Natural killer cell treated with Interleukin-12 subunit alpha and Interleukin-12 subunit beta and Interleukin-15 and Interleukin-18, amount 100 ng/mL, for 72 hours (primary cell): ENCODE measurements at regions not wholly inside any gene's neighbourhood (a gene's known extent, or its start where the extent isn't known, plus 50 kb on each side); places are given as distances from the start of the nearest gene placed in this dataset.
"Not testable (repeated sequence)": the region's sequence is repeated elsewhere in the genome, so short reads cannot be mapped to it uniquely, and the experiment has no call there.

Experiments
- ATAC-seq, 2 donors: fragments of 150-1000 bp; cut with Tn5 transposase in 1 of 2; sonication (Bioruptor Pico), chemical (Tn5 transposase) in 1 of 2; 2 replicates each; pipeline ENCODE4 v1.10.0; 2021
- DNase-seq: peaks from one replicate; pipeline ENCODE4 v3.0.0; 2022; ENCODE audit warnings: low spot score
- H3K27ac Mint-ChIP-seq, 2 donors: 1 replicate in 1 of 2; 2 replicates in 1 of 2; pipeline ENCODE4 v1.8.0; 2022; ENCODE audit warnings: mixed read lengths in 2 of 2, mild to moderate bottlenecking in 1 of 2, moderate library complexity in 1 of 2
- H3K27me3 Mint-ChIP-seq, 2 donors: 1 replicate in 1 of 2; 2 replicates in 1 of 2; pipeline ENCODE4 v1.8.0; 2022; ENCODE audit warnings: mixed read lengths in 2 of 2
- H3K36me3 Mint-ChIP-seq: one replicate; pipeline ENCODE4 v1.8.0; 2022; ENCODE audit warnings: mixed read lengths
- H3K4me1 Mint-ChIP-seq, 2 donors: 1 replicate in 1 of 2; 2 replicates in 1 of 2; pipeline ENCODE4 v1.8.0; 2022; ENCODE audit warnings: low read depth in 2 of 2, mixed read lengths in 2 of 2, mild to moderate bottlenecking in 1 of 2
- H3K4me3 Mint-ChIP-seq: one replicate; pipeline ENCODE4 v1.8.0; 2022; ENCODE audit warnings: mixed read lengths
- H3K9me3 Mint-ChIP-seq: 2 replicates; pipeline ENCODE4 v1.8.0; 2022; ENCODE audit warnings: mixed read lengths

DNA sequence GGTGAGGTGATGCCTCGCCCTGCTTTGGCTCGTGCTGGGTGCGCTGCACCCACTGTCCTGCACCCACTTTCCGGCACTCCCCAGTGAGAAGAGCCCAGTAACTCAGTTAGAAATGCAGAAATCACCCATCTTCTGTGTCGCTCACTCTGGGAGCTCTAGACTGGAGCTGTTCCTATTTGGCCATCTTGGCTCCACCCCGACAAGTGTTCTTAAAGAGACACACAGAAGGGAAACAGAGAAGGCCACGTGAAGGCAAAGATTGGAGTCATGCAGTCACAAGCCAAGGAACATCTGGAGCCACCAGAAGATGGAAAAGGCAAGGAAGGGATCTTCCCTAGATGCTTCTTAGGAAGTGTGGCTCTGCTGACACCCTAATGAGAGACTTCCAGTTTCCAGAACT lies 170.6 kb upstream of the C1GALT1 start:
- H3K36me3 Mint-ChIP-seq, H3K27ac Mint-ChIP-seq, ATAC-seq, H3K4me1 Mint-ChIP-seq, H3K9me3 Mint-ChIP-seq, H3K4me3 Mint-ChIP-seq, DNase-seq: not testable (repeated sequence)
- H3K27me3 Mint-ChIP-seq: peaks cover 26 to 31% of the 10 kb centered on the region in 2 donors

DNA sequence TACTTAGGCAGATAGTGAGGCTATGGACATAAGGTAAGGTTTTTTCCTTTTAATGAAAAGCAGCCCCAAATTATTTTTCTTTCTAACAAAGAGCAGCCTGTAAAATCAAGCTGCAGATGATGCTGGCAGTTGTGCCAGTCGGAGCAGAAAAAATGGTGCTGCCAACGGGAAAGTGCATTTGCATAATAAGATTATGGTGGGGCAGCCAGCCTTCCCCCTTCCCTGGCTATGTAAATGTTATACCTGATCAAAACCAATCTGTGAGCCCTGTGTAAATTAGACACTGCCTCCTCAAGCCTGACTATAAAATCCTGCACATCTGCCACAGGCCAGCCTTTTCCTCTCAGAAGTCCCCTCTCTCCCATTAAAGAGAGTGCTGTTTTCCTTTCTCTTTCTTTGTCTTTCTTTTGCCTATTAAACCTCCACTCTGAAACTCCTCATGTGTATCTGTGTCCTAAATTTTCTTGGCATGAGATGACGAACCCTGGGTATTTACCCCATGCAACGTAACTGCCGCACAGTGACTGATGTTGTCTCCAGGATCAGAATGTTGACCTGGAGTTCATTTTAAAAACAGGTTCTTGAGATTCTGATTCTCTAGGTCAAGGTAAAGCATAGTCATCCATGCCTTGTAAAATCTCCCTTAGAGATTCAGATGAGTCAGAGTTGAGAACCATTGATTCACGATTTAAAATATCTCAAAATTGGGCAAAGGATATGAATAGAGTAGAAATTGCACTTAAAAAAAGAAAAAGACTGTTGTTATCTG lies 167.3 kb upstream of the C1GALT1 start:
- H3K4me3 Mint-ChIP-seq: no peak overlapping the region
- ATAC-seq (no peak), DNase-seq (no peak)
- peaks cover 14 to 17% of the 10 kb centered on the region in 2 donors for H3K27me3 Mint-ChIP-seq
- H3K9me3 Mint-ChIP-seq: no peaks in the 10 kb centered on the region
- H3K4me1 Mint-ChIP-seq: no peaks in the 10 kb centered on the region
- no peaks in the 10 kb centered on the region for H3K36me3 Mint-ChIP-seq
- no peak overlapping the region for H3K27ac Mint-ChIP-seq

DNA sequence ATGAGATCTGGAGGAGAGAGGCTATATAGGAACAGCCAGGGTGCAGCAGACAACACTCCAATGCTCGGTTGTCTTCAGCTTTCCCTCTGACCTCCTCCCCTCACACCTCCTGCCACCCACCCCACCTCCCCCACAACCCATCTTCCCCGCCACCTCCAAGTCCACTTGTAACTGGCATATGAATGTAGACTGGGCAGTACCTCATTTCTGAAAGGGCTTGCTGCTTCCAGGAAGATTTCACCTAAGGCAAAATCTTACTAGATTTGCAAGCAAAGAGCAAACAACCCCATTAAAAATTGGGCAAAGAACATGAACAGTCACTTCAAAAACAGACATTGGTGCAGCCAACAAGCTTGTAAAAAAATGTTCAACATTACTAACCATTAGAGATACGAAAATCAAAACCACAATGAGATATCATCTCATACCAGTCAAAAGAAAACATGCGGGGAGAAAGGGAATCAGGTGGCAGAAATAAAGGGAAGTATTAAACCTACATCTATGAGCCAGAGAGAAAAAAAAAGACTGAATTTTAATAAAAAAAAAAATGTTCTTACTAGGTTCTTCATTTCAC lies 164.6 kb upstream of the C1GALT1 start:
- ATAC-seq (no peak), DNase-seq (no peak)
- Mint-ChIP-seq H3K4me1 (no peaks in the 10 kb centered on the region), H3K9me3 (no peaks in the 10 kb centered on the region), H3K27ac (no peak overlapping the region), H3K27me3 (peaks cover 8 to 9% of the 10 kb centered on the region in 2 donors), H3K4me3 (no peak overlapping the region), H3K36me3 (no peaks in the 10 kb centered on the region)

DNA sequence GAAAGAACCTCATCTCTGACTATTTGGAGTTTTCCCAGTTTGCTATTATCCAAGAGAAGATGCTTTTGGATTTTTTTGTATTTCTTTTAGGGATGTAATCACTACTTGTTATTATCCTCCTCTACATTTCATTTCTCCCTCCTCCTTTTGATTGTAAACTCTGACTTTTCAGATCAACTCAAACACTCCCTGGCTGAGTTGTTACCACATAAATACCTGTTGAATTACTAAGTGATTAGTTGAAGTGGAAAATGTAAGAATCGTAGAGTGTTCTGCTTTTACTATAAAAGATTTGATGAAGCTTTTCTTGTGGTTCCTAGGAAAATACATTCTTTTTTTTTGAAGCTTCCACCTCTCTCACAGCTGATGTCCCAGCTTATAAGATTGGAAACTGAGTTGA lies 164.1 kb upstream of the C1GALT1 start:
- no peak overlapping the region for H3K27ac Mint-ChIP-seq
- H3K27me3 Mint-ChIP-seq: peaks cover 8 to 13% of the 10 kb centered on the region in 2 donors
- no peak overlapping the region for H3K4me3 Mint-ChIP-seq
- DNase-seq (no peak), ATAC-seq (no peak)
- no peaks in the 10 kb centered on the region for H3K36me3 Mint-ChIP-seq
- H3K4me1 Mint-ChIP-seq: no peaks in the 10 kb centered on the region
- H3K9me3 Mint-ChIP-seq: no peaks in the 10 kb centered on the region

DNA sequence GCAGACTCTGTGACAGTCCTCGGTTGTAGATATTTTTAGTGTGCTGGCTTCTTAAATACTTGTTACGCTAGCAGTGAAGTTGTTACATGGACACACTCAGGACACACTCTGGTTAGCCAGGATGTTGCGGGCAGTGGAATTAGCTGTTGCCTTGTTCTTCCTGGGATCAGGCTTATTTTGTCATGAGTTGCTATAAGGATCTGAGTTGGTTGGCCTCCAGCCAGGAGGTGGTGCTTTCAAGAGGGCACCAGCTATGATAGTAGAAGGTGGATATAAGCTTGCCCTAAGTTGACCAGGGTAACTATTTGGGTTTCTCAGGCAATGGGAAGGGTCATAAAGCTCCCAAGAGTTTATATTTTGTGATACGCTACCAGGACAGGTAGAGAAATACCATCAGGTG lies 150.1 kb upstream of the C1GALT1 start:
- ATAC-seq (no peak), DNase-seq (no peak)
- Mint-ChIP-seq H3K9me3 (no peaks in the 10 kb centered on the region), H3K36me3 (no peaks in the 10 kb centered on the region), H3K4me3 (no peak overlapping the region), H3K4me1 (no peaks in the 10 kb centered on the region), H3K27ac (no peak overlapping the region), H3K27me3 (peaks cover 35 to 70% of the 10 kb centered on the region in 2 donors)

DNA sequence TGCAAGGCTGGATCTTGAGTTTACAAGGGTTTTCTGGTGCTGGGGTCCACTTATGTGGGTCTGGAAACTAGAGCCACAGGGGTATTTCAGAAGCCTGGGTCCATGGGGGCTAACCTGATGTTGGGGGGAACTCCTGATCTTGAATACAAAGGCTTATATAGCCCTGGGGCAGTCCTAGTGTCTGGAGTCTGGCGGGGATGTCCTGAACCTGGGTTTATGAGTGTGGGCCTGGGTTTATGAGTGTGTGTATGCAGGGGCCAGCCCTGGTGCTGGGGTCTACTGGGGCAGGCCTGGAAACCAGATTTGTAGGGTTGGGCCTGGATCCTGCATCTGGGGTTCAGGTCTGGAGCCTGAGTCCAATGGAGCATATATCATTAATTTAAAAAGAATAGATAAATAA lies 146.5 kb upstream of the C1GALT1 start:
- peaks cover 32 to 49% of the 10 kb centered on the region in 2 donors for H3K27me3 Mint-ChIP-seq
- DNase-seq (no peak), ATAC-seq (no peak)
- no peak overlapping the region for H3K27ac Mint-ChIP-seq
- H3K4me1 Mint-ChIP-seq: no peaks in the 10 kb centered on the region
- H3K36me3 Mint-ChIP-seq: no peaks in the 10 kb centered on the region
- H3K4me3 Mint-ChIP-seq: no peak overlapping the region
- no peaks in the 10 kb centered on the region for H3K9me3 Mint-ChIP-seq

DNA sequence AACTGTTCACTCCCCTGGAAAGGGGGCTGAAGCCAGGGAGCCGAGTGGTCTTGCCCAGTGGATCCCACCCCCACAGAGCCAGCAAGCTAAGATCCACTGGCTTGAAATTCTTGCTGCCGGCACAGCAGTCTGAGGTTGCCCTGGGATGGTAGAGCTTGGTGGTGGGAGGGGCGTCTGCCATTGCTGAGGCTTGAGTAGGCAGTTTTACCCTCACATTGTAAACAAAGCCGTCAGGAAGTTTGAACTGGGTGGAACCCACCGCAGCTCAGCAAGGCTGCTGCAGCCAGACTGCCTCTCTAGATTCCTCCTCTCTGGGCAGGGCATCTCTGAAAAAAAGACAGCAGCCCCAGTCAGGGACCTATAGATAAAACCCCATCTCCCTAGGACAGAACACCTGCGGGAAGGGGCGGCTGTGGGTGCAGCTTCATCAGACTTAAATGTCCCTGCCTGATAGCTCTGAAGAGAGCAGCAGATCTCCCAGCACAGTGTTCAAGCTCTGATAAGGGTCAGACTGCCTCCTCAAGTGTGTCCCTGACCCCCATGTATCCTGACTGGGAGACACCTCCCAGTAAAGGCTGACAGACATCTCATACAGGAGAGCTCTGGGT lies 140.0 kb upstream of the C1GALT1 start:
- not testable (repeated sequence) for H3K36me3 Mint-ChIP-seq, H3K27ac Mint-ChIP-seq, H3K9me3 Mint-ChIP-seq, H3K4me3 Mint-ChIP-seq, H3K4me1 Mint-ChIP-seq, ATAC-seq, DNase-seq
- H3K27me3 Mint-ChIP-seq: peaks cover 8 to 16% of the 10 kb centered on the region in 2 donors

DNA sequence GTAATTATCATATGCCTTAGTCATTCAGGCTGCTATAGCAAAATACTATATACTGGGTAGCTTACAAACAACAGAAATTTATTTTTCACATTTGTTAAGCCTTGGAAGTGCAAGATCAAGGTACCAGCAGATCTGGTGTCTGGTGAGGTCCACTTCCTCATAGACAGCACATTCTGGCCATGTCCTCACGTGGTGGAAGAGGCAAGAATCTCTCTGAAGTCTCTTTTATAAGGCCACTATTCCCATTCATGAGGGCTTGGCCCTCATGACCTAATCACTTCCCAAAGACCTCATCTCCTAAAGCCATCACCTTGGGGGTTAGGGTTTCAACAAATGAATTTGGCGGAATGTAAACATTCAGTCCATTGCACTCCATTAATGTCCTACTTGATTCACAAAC lies 137.5 kb upstream of the C1GALT1 start:
- H3K4me1 Mint-ChIP-seq: no peaks in the 10 kb centered on the region
- no peaks in the 10 kb centered on the region for H3K9me3 Mint-ChIP-seq
- ATAC-seq (no peak), DNase-seq (no peak)
- H3K27ac Mint-ChIP-seq: no peak overlapping the region
- H3K27me3 Mint-ChIP-seq: peaks cover 0 to 13% of the 10 kb centered on the region in 2 donors
- H3K36me3 Mint-ChIP-seq: no peaks in the 10 kb centered on the region
- no peak overlapping the region for H3K4me3 Mint-ChIP-seq

DNA sequence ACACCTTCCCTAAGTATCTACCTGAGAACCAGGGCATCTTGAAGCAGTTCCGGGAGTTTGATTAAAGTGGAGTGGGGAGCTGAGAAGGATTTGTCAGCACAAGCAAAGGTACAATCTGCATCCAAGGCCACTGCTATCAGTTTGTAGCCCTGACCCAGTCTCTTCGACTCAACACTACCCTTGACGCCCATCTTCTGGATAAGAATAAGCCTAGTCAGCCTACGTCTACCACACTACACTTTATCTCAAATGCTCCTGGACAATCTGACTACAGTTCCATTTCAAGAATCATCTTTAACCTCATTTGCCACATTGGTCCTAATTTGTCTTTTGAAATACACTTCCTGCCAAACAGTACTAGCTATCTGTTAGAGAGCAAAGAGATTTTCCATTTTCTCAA lies 134.1 kb upstream of the C1GALT1 start:
- DNase-seq (no peak), ATAC-seq (no peak)
- no peak overlapping the region for H3K27ac Mint-ChIP-seq
- peaks cover 8 to 17% of the 10 kb centered on the region in 2 donors for H3K27me3 Mint-ChIP-seq
- no peaks in the 10 kb centered on the region for H3K9me3 Mint-ChIP-seq
- H3K4me1 Mint-ChIP-seq: no peaks in the 10 kb centered on the region
- H3K4me3 Mint-ChIP-seq: no peak overlapping the region
- no peaks in the 10 kb centered on the region for H3K36me3 Mint-ChIP-seq

DNA sequence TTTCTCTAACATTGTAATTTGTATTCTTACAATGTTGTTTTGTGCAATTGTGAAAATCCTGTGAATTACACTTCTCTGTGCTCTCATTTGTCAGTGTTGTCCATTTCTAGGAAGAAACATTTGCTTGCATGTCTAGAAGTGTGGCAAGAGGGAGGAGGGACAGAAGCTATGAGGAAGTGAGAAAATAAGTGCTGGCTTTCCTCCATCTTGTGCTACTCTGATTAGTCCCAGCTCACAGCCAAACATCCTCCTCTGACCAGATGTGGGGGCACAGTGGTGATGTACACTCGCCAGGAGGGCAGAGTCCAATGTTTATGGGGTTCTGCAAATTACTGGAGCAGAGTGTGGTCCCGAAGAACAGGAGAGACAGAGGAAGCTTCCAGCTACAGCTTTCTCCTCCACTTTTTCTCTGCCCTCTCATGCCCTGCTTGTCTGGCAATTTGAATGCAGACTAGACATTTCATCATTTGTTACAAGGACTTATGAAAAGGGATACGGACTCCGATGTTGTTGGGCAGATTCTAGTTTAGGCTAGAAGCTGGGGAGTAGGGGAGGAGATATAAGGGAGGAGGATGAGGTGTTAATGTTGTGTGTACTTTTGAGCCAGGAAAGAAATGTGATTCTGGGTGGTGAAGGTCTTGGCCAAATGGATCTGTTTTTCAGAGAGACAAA lies 131.0 kb upstream of the C1GALT1 start:
- Mint-ChIP-seq H3K27me3 (peaks cover 16 to 18% of the 10 kb centered on the region in 2 donors), H3K9me3 (no peaks in the 10 kb centered on the region), H3K4me1 (no peaks in the 10 kb centered on the region), H3K36me3 (no peaks in the 10 kb centered on the region), H3K4me3 (no peak overlapping the region), H3K27ac (no peak overlapping the region)
- DNase-seq (no peak), ATAC-seq (no peak)

DNA sequence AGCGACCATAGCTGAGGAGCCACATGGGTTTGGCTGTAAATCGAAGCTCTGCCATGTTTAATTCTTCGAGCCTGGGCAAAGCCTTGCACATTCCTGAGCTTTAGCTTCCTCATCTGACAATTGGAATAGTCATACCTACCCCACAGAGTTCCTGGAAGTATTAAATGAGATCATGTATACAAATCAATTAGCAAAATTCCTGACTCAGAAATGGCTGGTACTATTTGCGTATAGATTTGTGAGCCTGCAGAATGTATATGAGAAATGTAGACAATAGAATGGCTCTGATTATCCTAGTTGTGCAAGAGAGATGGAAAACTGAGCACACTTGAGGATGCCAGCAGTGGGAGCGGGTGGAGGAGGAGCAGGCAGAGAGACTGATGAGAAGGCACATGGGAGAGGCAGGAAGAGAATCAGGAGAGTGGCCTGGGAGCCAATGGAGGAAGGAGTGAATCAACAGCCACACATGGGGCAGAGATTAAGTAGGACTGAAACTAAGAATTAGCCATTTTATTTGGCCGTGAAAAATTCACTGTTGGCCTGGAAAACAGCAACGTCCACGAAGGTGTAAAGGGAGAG lies 128.0 kb upstream of the C1GALT1 start:
- no peaks in the 10 kb centered on the region for H3K9me3 Mint-ChIP-seq
- no peak overlapping the region for H3K27ac Mint-ChIP-seq
- no peak overlapping the region for H3K4me3 Mint-ChIP-seq
- DNase-seq: no peak
- H3K27me3 Mint-ChIP-seq: peaks cover 13 to 26% of the 10 kb centered on the region in 2 donors
- H3K4me1 Mint-ChIP-seq: no peaks in the 10 kb centered on the region
- no peaks in the 10 kb centered on the region for H3K36me3 Mint-ChIP-seq
- no peak for ATAC-seq

DNA sequence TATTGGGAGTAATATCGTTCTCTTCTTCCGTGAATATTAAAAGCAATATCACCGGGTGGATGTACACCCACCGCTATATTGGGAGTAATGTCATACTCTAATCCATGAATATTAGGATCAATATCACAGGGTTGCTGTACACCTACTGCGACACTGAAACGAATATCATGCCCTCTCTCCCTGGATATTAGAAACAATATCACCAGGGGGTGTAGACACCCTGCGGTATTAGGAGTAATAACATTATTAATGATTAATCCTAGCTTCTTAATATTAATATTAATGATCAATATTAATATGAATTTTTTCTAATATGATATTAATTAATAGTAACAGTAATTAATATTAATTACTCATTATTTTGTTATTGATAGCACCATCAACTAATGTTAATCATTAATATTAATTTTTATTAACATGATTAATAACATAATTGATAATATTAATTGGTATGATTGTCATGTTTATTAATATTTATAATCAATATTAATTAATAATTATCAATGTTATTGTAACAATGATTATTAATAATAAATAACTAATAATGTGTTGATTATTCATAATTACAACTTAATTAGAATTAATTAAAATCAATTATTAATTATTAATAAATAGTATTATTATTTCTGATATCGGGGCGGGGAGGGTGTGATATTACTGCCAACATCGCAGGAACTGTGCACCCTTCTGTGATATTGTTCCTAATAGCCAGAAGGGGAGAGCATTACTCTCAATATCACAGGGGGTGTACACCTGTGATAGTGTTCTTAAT lies 121.3 kb upstream of the C1GALT1 start:
- ATAC-seq: no peak
- Mint-ChIP-seq H3K36me3 (no peaks in the 10 kb centered on the region), H3K4me3 (no peak overlapping the region), H3K4me1 (no peaks in the 10 kb centered on the region), H3K27me3 (peaks cover 7 to 13% of the 10 kb centered on the region in 2 donors), H3K27ac (no peak overlapping the region), H3K9me3 (no peaks in the 10 kb centered on the region)
- no peak for DNase-seq

DNA sequence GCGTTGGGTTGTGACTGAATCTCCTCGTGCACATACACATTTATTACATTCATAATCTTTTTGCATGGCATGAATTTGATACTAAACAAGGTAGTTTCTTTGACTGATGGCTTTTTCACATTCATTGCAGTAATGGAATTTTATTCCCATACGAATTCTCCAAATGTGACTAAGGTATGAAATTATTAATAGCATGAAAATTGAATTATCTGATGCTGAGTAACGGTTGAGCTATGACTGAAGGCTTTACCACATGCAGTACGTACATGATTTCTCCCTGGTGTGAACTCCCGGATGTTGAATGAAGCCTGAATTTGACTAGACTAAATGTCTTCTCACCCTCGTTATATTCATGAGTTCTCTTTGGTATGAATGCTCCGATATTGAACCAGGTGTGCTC lies 104.4 kb upstream of the C1GALT1 start:
- ATAC-seq: no peak
- Mint-ChIP-seq H3K4me3 (no peak overlapping the region), H3K36me3 (no peaks in the 10 kb centered on the region), H3K9me3 (no peaks in the 10 kb centered on the region), H3K27me3 (peaks cover 2 to 11% of the 10 kb centered on the region in 2 donors), H3K27ac (no peak overlapping the region), H3K4me1 (no peaks in the 10 kb centered on the region)
- DNase-seq: no peak
